T-helper 2 cell treated with Interferon-gamma antibody and Interleukin-4, amounts not matched to agents 5 μg/mL and 100 μg/mL, for 36 hours (primary cell): ENCODE measurements at regions not wholly inside any gene's neighbourhood (a gene's known extent, or its start where the extent isn't known, plus 50 kb on each side); places are given as distances from the start of the nearest gene placed in this dataset.

Source experiments
- DNase-seq: peaks from one replicate; pipeline ENCODE4 v3.0.0; 2021; ENCODE audit warnings: low spot score
- H3K27ac Mint-ChIP-seq: one replicate; pipeline ENCODE4 v1.8.0; 2021; ENCODE audit warnings: mild to moderate bottlenecking, mixed read lengths
- H3K27me3 Mint-ChIP-seq: one replicate; pipeline ENCODE4 v1.8.0; 2021; ENCODE audit warnings: low read depth, mixed read lengths
- H3K36me3 Mint-ChIP-seq: one replicate; pipeline ENCODE4 v1.8.0; 2021; ENCODE audit warnings: low read depth, mixed read lengths
- H3K4me1 Mint-ChIP-seq: one replicate; pipeline ENCODE4 v1.8.0; 2021; ENCODE audit warnings: low read depth, mixed read lengths
- H3K4me3 Mint-ChIP-seq: one replicate; pipeline ENCODE4 v1.8.0; 2022; ENCODE audit warnings: mild to moderate bottlenecking, moderate library complexity, mixed read lengths
- H3K9me3 Mint-ChIP-seq: one replicate; pipeline ENCODE4 v1.8.0; 2021; ENCODE audit warnings: mixed read lengths

DNA sequence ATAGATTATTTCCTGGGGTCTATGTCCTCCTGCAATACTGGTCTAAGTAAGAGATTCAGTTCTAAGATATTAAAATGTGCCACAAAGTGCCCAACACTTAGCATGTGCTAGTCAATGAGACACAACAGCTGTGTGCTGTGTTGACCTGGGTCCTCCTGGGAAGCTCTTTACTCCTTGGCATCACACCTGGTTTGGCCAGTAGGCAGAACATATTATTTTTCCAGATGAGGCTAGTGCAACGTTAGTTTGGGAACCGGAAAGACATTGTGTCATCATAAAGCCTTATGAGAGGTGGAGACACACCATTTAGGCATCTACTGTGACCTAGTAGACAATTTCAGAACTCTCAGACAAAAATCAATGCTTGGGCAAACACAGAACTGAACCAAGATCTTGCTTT is 197.8 kb downstream of the MID1IP1 start:
- H3K27ac Mint-ChIP-seq = no peak overlapping the region
- DNase-seq = no peak
- no peaks in the 10 kb centered on the region for H3K9me3 Mint-ChIP-seq
- H3K4me3 Mint-ChIP-seq = no peak overlapping the region
- no peaks in the 10 kb centered on the region for H3K4me1 Mint-ChIP-seq
- H3K36me3 Mint-ChIP-seq = no peaks in the 10 kb centered on the region
- no peaks in the 10 kb centered on the region for H3K27me3 Mint-ChIP-seq

DNA sequence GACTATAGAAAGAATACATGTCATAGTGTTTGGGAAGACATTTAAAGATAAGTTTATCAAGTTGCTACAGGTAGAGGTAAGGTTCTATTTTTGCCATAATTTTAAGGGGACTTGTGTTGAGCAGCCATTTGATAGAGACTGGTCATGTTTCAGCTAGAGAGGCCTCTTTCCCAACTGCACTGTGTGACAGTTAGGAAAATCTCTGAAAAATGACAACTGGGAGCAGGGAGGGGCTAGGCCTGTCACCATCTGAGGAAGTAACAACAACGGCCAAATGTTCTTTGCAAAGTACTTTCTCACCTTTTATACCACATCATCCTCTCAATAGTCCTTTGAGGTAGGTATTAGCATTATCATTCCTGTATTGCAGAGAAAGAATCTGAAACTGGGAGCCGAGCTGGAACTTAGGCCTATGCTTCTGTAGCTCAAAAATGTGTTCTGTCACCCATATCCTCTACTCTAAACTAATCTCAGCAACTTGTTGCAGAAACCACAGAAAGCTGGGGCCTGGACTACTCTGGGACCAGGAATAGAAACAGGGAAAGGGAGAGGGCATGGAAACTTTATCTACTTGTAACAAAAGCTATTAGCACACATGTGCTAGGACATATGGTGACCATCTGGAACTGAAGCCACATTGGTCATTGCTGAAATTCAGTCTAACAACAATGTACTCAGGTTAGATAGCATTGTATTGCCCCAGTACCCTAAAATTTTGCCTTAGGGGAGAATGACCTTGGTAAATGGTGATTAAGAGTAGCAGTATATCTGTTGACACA is 198.9 kb downstream of the MID1IP1 start:
- Mint-ChIP-seq H3K4me3 (no peak overlapping the region), H3K27ac (no peak overlapping the region), H3K36me3 (no peaks in the 10 kb centered on the region), H3K4me1 (no peaks in the 10 kb centered on the region), H3K27me3 (no peaks in the 10 kb centered on the region), H3K9me3 (no peaks in the 10 kb centered on the region)
- no peak for DNase-seq

DNA sequence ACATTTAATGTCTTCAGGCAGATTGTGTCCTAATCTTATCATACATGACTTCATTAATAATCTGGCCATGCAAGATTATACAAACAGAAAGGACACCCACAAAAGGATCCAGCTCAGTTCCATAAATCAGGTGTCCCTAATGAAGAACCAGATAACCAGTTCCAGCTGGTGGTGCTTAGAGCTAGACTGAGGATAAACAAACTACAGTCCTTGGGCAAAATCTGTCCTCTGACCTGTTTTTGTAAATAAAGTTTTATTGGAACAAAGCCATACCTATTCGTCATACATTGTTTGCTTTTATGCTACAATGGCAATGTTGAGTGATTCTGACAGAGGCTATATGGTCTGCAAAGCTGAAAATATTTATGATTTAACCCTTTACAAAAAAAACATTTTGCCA is 199.5 kb downstream of the MID1IP1 start:
- H3K27ac Mint-ChIP-seq = no peak overlapping the region
- no peak for DNase-seq
- no peaks in the 10 kb centered on the region for H3K9me3 Mint-ChIP-seq
- H3K4me1 Mint-ChIP-seq = no peaks in the 10 kb centered on the region
- no peak overlapping the region for H3K4me3 Mint-ChIP-seq
- H3K27me3 Mint-ChIP-seq = no peaks in the 10 kb centered on the region
- H3K36me3 Mint-ChIP-seq = no peaks in the 10 kb centered on the region

- H3K4me1 Mint-ChIP-seq = no peaks in the 10 kb centered on the region
Observed at GRCh38 chrX:39002466-39002865, 201.2 kb downstream of the MID1IP1 start.

DNA sequence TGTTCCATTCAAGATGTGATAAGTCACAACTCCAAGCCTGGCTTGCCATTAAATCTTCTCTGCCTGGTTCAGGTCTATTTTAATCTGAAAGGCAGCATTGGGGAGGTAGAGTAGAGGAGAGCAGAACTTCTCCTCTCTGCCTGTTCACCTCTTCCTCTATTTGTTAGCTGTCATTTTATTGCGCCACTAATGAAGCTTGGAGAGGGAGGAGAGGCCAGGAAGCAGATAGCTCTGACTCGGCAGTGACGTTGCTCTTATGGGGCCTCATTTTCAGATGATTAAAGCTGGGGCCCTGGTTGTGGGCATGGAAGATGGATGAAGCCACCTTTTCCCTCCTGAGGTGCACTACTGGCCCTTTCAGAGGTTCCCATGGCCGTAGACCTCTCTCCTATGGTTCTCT is 207.3 kb downstream of the MID1IP1 start:
- no peaks in the 10 kb centered on the region for H3K36me3 Mint-ChIP-seq
- no peaks in the 10 kb centered on the region for H3K27me3 Mint-ChIP-seq
- DNase-seq = no peak
- H3K27ac Mint-ChIP-seq = no peak overlapping the region
- no peak overlapping the region for H3K4me3 Mint-ChIP-seq
- no peaks in the 10 kb centered on the region for H3K9me3 Mint-ChIP-seq
- no peaks in the 10 kb centered on the region for H3K4me1 Mint-ChIP-seq

More at GRCh38 chrX:39002466-39002865, 201.2 kb downstream of the MID1IP1 start:
- Mint-ChIP-seq H3K27me3 (no peaks in the 10 kb centered on the region), H3K4me3 (no peak overlapping the region), H3K27ac (no peak overlapping the region), H3K9me3 (no peaks in the 10 kb centered on the region), H3K36me3 (no peaks in the 10 kb centered on the region)
- no peak for DNase-seq

DNA sequence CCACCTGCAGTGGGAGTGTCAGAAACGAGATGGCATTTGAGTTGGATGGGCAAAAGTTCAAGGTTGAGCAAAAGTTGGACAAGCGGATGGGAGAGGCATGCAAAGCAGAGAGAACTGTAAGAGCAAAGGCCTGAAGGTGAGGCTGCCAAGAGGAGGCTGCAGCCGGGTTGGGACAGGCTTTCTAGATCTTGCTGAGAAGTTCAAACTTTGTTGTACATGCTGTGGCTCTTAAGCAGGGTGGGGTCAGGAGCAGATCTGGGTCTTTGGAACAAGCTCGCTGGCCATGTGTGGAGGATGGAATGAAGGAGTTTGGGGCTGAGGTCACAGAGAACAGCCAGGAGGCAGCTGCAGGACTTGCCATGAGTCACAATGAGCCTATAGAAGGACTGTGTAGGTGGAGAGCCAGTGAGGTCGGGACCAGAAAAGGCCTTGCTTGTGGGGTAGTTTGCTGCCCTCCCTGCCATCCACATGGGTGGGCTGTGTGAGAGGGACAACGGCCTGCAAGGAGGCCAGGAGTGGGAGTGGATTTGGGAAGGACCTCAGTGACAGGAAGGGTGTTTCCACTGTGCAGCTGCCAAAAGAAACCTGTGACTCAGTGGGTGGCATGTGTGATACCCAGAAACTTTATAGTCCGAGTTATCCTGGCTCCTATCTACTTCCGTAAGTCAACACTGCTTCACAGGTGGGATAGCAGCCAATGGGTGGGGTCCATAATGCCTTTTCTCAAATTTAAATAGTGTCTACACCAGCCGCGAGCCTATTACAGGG is 210.4 kb downstream of the MID1IP1 start:
- Mint-ChIP-seq H3K27ac (no peak overlapping the region), H3K4me3 (no peak overlapping the region), H3K9me3 (no peaks in the 10 kb centered on the region), H3K4me1 (no peaks in the 10 kb centered on the region), H3K36me3 (no peaks in the 10 kb centered on the region), H3K27me3 (no peaks in the 10 kb centered on the region)
- no peak for DNase-seq

- Mint-ChIP-seq H3K9me3 (no peaks in the 10 kb centered on the region), H3K36me3 (no peaks in the 10 kb centered on the region), H3K4me3 (no peak overlapping the region), H3K4me1 (no peaks in the 10 kb centered on the region), H3K27ac (no peak overlapping the region), H3K27me3 (no peaks in the 10 kb centered on the region)
- no peak for DNase-seq
Observed at GRCh38 chrX:39012621-39013111, 211.4 kb downstream of the MID1IP1 start.

- H3K4me3 Mint-ChIP-seq = no peak overlapping the region
- no peaks in the 10 kb centered on the region for H3K4me1 Mint-ChIP-seq
- DNase-seq = no peak
- no peaks in the 10 kb centered on the region for H3K36me3 Mint-ChIP-seq
- H3K9me3 Mint-ChIP-seq = no peaks in the 10 kb centered on the region
- no peaks in the 10 kb centered on the region for H3K27me3 Mint-ChIP-seq
- H3K27ac Mint-ChIP-seq = no peak overlapping the region
Observed at GRCh38 chrX:39016556-39016955, 215.3 kb downstream of the MID1IP1 start.

GRCh38 chrX:39017077-39017476 is 215.8 kb downstream of the MID1IP1 start:
- H3K27ac Mint-ChIP-seq = no peak overlapping the region
- no peak overlapping the region for H3K4me3 Mint-ChIP-seq
- DNase-seq = no peak
- H3K4me1 Mint-ChIP-seq = no peaks in the 10 kb centered on the region
- H3K9me3 Mint-ChIP-seq = no peaks in the 10 kb centered on the region
- H3K36me3 Mint-ChIP-seq = no peaks in the 10 kb centered on the region
- no peaks in the 10 kb centered on the region for H3K27me3 Mint-ChIP-seq

DNA sequence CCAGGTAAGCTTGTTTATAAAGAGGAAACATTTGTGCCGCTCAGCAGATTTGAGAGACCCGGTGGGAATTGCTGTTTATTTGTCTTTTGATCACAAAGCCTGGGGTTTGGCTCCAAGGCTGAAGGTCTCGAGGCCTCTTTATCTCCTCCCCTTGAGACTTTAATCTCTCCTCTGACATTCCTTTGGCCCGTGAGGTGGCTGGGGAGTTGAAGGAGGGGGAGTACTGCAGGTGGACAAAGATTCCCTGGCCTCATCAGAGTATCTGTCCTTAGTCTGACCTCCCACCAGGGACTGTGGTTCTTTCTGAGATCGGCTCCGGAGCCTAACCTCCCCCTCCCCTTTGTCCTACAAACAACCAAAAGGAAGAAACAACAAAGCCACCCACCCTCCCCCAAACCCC is 216.5 kb downstream of the MID1IP1 start:
- H3K36me3 Mint-ChIP-seq = no peaks in the 10 kb centered on the region

GRCh38 chrX:39018541-39018940 is 217.3 kb downstream of the MID1IP1 start:
- DNase-seq = no peak
- H3K36me3 Mint-ChIP-seq = no peaks in the 10 kb centered on the region
- H3K4me3 Mint-ChIP-seq = no peak overlapping the region

More for the DNA sequence above, 216.5 kb downstream of the MID1IP1 start:
- no peaks in the 10 kb centered on the region for H3K27me3 Mint-ChIP-seq
- no peak overlapping the region for H3K4me3 Mint-ChIP-seq
- no peaks in the 10 kb centered on the region for H3K9me3 Mint-ChIP-seq
- H3K4me1 Mint-ChIP-seq = no peaks in the 10 kb centered on the region
- no peak overlapping the region for H3K27ac Mint-ChIP-seq
- DNase-seq = no peak

DNA sequence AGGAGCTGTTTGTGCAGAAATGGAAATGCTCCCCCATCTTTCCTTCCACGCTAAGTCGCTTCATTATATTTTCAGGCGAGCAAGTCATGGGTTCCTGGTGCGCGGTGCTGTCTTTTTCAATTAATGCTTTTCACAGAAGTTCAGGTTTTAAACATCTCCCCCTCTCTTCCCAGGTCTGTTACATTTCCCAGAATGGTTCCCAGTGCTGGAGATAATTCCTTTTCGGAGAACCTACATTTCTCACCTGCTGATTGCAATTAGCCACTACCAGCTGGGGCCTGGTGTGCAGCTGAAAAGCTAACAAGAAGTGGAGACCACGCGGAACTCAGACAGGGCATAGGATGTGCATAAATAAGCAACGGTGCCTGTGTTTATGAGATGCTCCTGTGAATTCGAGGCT is 217.8 kb downstream of the MID1IP1 start:
- Mint-ChIP-seq H3K4me1 (no peaks in the 10 kb centered on the region), H3K36me3 (no peaks in the 10 kb centered on the region), H3K9me3 (no peaks in the 10 kb centered on the region), H3K27ac (no peak overlapping the region), H3K27me3 (no peaks in the 10 kb centered on the region), H3K4me3 (no peak overlapping the region)
- DNase-seq = no peak

More at GRCh38 chrX:39018541-39018940, 217.3 kb downstream of the MID1IP1 start:
- Mint-ChIP-seq H3K9me3 (no peaks in the 10 kb centered on the region), H3K4me1 (no peaks in the 10 kb centered on the region), H3K27me3 (no peaks in the 10 kb centered on the region), H3K27ac (no peak overlapping the region)

- DNase-seq = no peak
- Mint-ChIP-seq H3K27me3 (peaks cover 2% of the 10 kb centered on the region), H3K27ac (no peak overlapping the region), H3K4me3 (no peak overlapping the region), H3K9me3 (no peaks in the 10 kb centered on the region), H3K36me3 (no peaks in the 10 kb centered on the region), H3K4me1 (no peaks in the 10 kb centered on the region)
Observed at GRCh38 chrX:39020051-39020669, 218.9 kb downstream of the MID1IP1 start.

GRCh38 chrX:39022106-39022505 is 220.8 kb downstream of the MID1IP1 start:
- H3K4me1 Mint-ChIP-seq = no peaks in the 10 kb centered on the region
- no peaks in the 10 kb centered on the region for H3K36me3 Mint-ChIP-seq
- DNase-seq = no peak
- no peaks in the 10 kb centered on the region for H3K9me3 Mint-ChIP-seq
- no peak overlapping the region for H3K4me3 Mint-ChIP-seq
- peaks cover 2% of the 10 kb centered on the region for H3K27me3 Mint-ChIP-seq
- no peak overlapping the region for H3K27ac Mint-ChIP-seq
